ENCODE measurements at regions not wholly inside any gene's neighbourhood (a gene's known extent, or its start where the extent isn't known, plus 50 kb on each side); places are given as distances from the start of the nearest gene placed in this dataset.

- no peak overlapping the region for H3K4me2 ChIP-seq (ENCODE audit: low read length)
- peaks cover 17% of the 10 kb centered on the region; the same call in 1 of the 2 replicates for H3K27me3 ChIP-seq (ENCODE audit: insufficient read depth, low read length)
- POLR2A ChIA-PET, result no interaction called here
Measured at GRCh38 chr7:25333296-25333928, 105.1 kb upstream of the NPVF start.

More at GRCh38 chr7:25333296-25333928, 105.1 kb upstream of the NPVF start:
- Histone ChIP-seq H3K4me3 (replicated peaks in 1 of 2; ENCODE audit: low read depth in 1 of 2, low read length in 2 of 2) (no peak overlapping the region), H3K4me1 (ENCODE audit: control insufficient read depth in 1 of 2, insufficient read depth in 2 of 2, low read length in 2 of 2) (no peaks in the 10 kb centered on the region), H4K20me1 (ENCODE audit: insufficient read depth) (no peaks in the 10 kb centered on the region), H3K79me2 (ENCODE audit: insufficient read depth, low read length) (no peaks in the 10 kb centered on the region), H3K9me3 (ENCODE audit: control insufficient read depth in 1 of 2, insufficient read depth in 1 of 2, low read depth in 1 of 2, low read length in 2 of 2) (no peaks in the 10 kb centered on the region), H3K27ac (ENCODE audit: low read depth, low read length) (no peak overlapping the region), H3K9ac (ENCODE audit: low read length) (no peak overlapping the region), H3K36me3 (ENCODE audit: control insufficient read depth in 1 of 2, insufficient read depth in 2 of 2, low read length in 2 of 2) (no peaks in the 10 kb centered on the region), H3K9me2 (ENCODE audit: insufficient read depth) (no peaks in the 10 kb centered on the region), H2AFZ (ENCODE audit: low read depth, low read length, poor library complexity, severe bottlenecking) (no peak overlapping the region)
- ChIA-PET RAD21 (ENCODE audit: low non-redundant PET in 1 of 2, low total read pairs in 2 of 2, uncharacterized antibody in 2 of 2, unreplicated experiment in 2 of 2) (no interaction called here), CTCF (no interaction called here)
- BruUV-seq (replicated peaks), result no TSS peak
- TF ChIP-seq CTCF (IDR thresholded peaks at IDR 0.05 in 2 of 3, conservative IDR thresholded peaks at IDR 0.05 in 1 of 3; ENCODE audit: borderline replicate concordance in 1 of 3, insufficient read depth in 1 of 3, low read depth in 2 of 3, low read length in 2 of 3) (no peak), TCF7L2 (IDR thresholded peaks at IDR 0.05; ENCODE audit: borderline replicate concordance, extremely low read depth, insufficient read depth, insufficient read length) (no peak), FOSL1 (IDR thresholded peaks at IDR 0.05; ENCODE audit: low read depth) (no peak), ZFX (IDR thresholded peaks at IDR 0.05) (no peak), ZNF274 (IDR thresholded peaks at IDR 0.05; ENCODE audit: low read depth, low read length) (no peak), POLR2AphosphoS5 (IDR thresholded peaks at IDR 0.05; ENCODE audit: low read depth, low read length) (no peak), MAX (IDR thresholded peaks at IDR 0.05) (no peak), CEBPB (IDR thresholded peaks at IDR 0.05; ENCODE audit: low read depth) (no peak), EZH2 (IDR thresholded peaks at IDR 0.05) (no peak), REST (IDR thresholded peaks at IDR 0.05; ENCODE audit: low read depth) (no peak), EGR1 (IDR thresholded peaks at IDR 0.05; ENCODE audit: low read depth) (no peak), RAD21 (IDR thresholded peaks at IDR 0.05; ENCODE audit: low read depth) (no peak), CBX3 (IDR thresholded peaks at IDR 0.05; ENCODE audit: low read depth) (no peak)
- intact Hi-C loops (cut with micrococcal nuclease), result no loop called here
- DNase-seq (ENCODE audit: low read depth, low spot score) (no peak), ATAC-seq (no peak)

All from HCT116 (cell line).